Mesenchymal stem cell (in vitro differentiated cells and primary cell): ENCODE measurements at regions not wholly inside any gene's neighbourhood (a gene's known extent, or its start where the extent isn't known, plus 50 kb on each side); places are given as distances from the start of the nearest gene placed in this dataset.

Experiments used
- DNase-seq: peaks from one replicate; pipeline ENCODE4 v3.0.0-alpha.2; 2013
- H2AFZ ChIP-seq: one replicate; pipeline ENCODE4 v1.6.1; 2013; ENCODE audit warnings: low read depth, mild to moderate bottlenecking, control low read depth, inconsistent platforms, low read length, moderate library complexity
- H2AK5ac ChIP-seq: 2 replicates; pipeline ENCODE4 v1.6.1; 2013; ENCODE audit warnings: low read length, moderate library complexity, mild to moderate bottlenecking, inconsistent platforms; ENCODE audit not compliant: severe bottlenecking
- H2BK120ac ChIP-seq: one replicate; pipeline ENCODE4 v1.6.1; 2013; ENCODE audit warnings: low read depth, mild to moderate bottlenecking, inconsistent platforms, low read length, moderate library complexity
- H2BK12ac ChIP-seq, 2 experiments: one replicate each; pipeline ENCODE4 v1.6.1; 2013; ENCODE audit warnings: inconsistent platforms in 2 of 2, low read length in 2 of 2, mild to moderate bottlenecking in 2 of 2, moderate library complexity in 2 of 2, control low read depth in 1 of 2
- H2BK15ac ChIP-seq: one replicate; pipeline ENCODE4 v1.6.1; 2013; ENCODE audit warnings: mild to moderate bottlenecking, low read depth, inconsistent platforms; ENCODE audit not compliant: poor library complexity, severe bottlenecking
- H2BK5ac ChIP-seq: 2 replicates; pipeline ENCODE4 v1.6.1; 2013; ENCODE audit warnings: low read depth, mild to moderate bottlenecking, low read length, control low read depth, inconsistent platforms; ENCODE audit not compliant: poor library complexity, severe bottlenecking
- H3K14ac ChIP-seq, 2 experiments: one replicate each; pipeline ENCODE4 v1.6.1; 2013; ENCODE audit warnings: inconsistent platforms in 2 of 2, low read length in 2 of 2, control low read depth in 1 of 2, mild to moderate bottlenecking in 1 of 2, moderate library complexity in 1 of 2
- H3K18ac ChIP-seq, 2 experiments: one replicate each; pipeline ENCODE4 v1.6.1; 2013; ENCODE audit warnings: inconsistent platforms in 2 of 2, low read length in 2 of 2, control low read depth in 1 of 2, low read depth in 1 of 2, mild to moderate bottlenecking in 1 of 2
- H3K23ac ChIP-seq, 2 experiments: one replicate each; pipeline ENCODE4 v1.6.1; 2013; ENCODE audit warnings: inconsistent platforms in 2 of 2, low read length in 2 of 2, mild to moderate bottlenecking in 2 of 2, moderate library complexity in 2 of 2, control low read depth in 1 of 2
- H3K27ac ChIP-seq: 2 replicates; pipeline ENCODE4 v1.5.1; 2013; ENCODE audit warnings: mild to moderate bottlenecking, moderate library complexity, low read length, control low read depth, inconsistent platforms; ENCODE audit not compliant: poor library complexity, severe bottlenecking
- H3K27me3 ChIP-seq, 2 experiments: 2 replicates each; pipeline versions ENCODE4 v1.6.1 to v1.7.0; 2013; ENCODE audit warnings: low read length in 2 of 2, mild to moderate bottlenecking in 2 of 2, moderate library complexity in 2 of 2, control low read depth in 1 of 2, inconsistent platforms in 1 of 2; ENCODE audit not compliant: control insufficient read depth in 1 of 2, insufficient read depth in 1 of 2
- H3K36me3 ChIP-seq, 2 experiments: 2 replicates each; pipeline versions ENCODE4 v1.6.1 to v1.7.0; 2013; ENCODE audit warnings: low read length in 2 of 2, control low read depth in 1 of 2, inconsistent platforms in 1 of 2, low read depth in 1 of 2, mild to moderate bottlenecking in 1 of 2; ENCODE audit not compliant: insufficient read depth in 2 of 2, control insufficient read depth in 1 of 2
- H3K4ac ChIP-seq, 2 experiments: one replicate each; pipeline ENCODE4 v1.6.1; 2013; ENCODE audit warnings: inconsistent platforms in 2 of 2, low read length in 2 of 2, mild to moderate bottlenecking in 2 of 2, moderate library complexity in 2 of 2, control low read depth in 1 of 2, low read depth in 1 of 2
- H3K4me1 ChIP-seq: 2 replicates; pipeline ENCODE4 v1.6.1; 2013; ENCODE audit warnings: low read depth, low read length, control low read depth; ENCODE audit not compliant: control insufficient read depth, insufficient read depth
- H3K4me2 ChIP-seq: 2 replicates; pipeline ENCODE4 v1.6.1; 2013; ENCODE audit warnings: low read length, mild to moderate bottlenecking, inconsistent platforms; ENCODE audit not compliant: poor library complexity, severe bottlenecking
- H3K4me3 ChIP-seq, 2 experiments: 2 replicates each; pipeline versions ENCODE4 v1.5.1 to v1.7.0; 2013; ENCODE audit warnings: low read length in 2 of 2, mild to moderate bottlenecking in 2 of 2, control low read depth in 1 of 2, low read depth in 1 of 2; ENCODE audit not compliant: insufficient read depth in 1 of 2
- H3K79me1 ChIP-seq: replicated peaks from 2 replicates; pipeline ENCODE4 v1.6.1; 2013; ENCODE audit warnings: mild to moderate bottlenecking, control low read depth, low read length, inconsistent platforms; ENCODE audit not compliant: poor library complexity, severe bottlenecking
- H3K9ac ChIP-seq: 2 replicates; pipeline ENCODE4 v1.7.0; 2013; ENCODE audit warnings: mild to moderate bottlenecking, low read length, moderate library complexity
- H3K9me3 ChIP-seq: 2 replicates; pipeline ENCODE4 v1.7.0; 2013; ENCODE audit warnings: mild to moderate bottlenecking, low read length; ENCODE audit not compliant: control insufficient read depth
- H4K8ac ChIP-seq: one replicate; pipeline ENCODE4 v1.6.1; 2013; ENCODE audit warnings: inconsistent platforms, mild to moderate bottlenecking, low read length, moderate library complexity
- H4K91ac ChIP-seq: one replicate; pipeline ENCODE4 v1.6.1; 2013; ENCODE audit warnings: mild to moderate bottlenecking, low read length, inconsistent platforms
- WGBS: methylation state at CpG from one replicate; pipeline ENCODE4 v1.1.7; 2013; ENCODE audit warnings: mixed read lengths; 5-methylcytosine and 5-hydroxymethylcytosine counted together

DNA sequence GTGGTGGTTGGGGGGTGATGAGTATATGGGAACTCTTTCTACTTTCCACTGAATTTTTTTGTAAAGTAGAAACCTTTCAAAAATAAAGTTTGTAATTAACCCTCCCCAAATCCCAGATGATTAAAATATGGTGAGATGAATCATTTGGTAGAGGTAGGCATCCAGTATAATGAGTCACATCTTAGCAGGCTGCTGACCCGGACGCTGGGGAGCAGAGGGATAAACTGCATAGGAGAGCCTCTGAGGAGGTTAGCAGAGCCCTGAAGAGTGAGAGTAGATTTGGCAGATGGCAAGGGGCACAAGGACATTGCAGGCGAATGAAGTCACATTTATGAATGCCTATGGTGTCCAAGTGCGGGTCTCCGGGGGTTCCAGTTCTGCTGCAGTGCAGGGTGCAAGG, 293.8 kb downstream of the FGF9 start:
- Histone ChIP-seq H2BK5ac (no peak overlapping the region), H3K79me1 (no peaks in the 10 kb centered on the region), H2AK5ac (no peak overlapping the region), H3K36me3 (no peaks in the 10 kb centered on the region), H3K27me3 (no peaks in the 10 kb centered on the region), H3K4me3 (no peak overlapping the region), H2AFZ (no peak overlapping the region), H3K18ac (no peak overlapping the region), H3K23ac (no peak overlapping the region), H4K91ac (no peak overlapping the region), H3K9me3 (no peaks in the 10 kb centered on the region), H3K14ac (no peak overlapping the region), H2BK15ac (no peak overlapping the region), H2BK12ac (no peak overlapping the region), H3K4me2 (no peak overlapping the region), H3K9ac (no peak overlapping the region), H3K4ac (no peak overlapping the region), H2BK120ac (no peak overlapping the region), H3K27ac (no peak overlapping the region), H3K4me1 (no peaks in the 10 kb centered on the region), H4K8ac (no peak overlapping the region)
- no peak for DNase-seq
- 78% methylated on average over 4 of the region's 5 CpGs for WGBS

DNA sequence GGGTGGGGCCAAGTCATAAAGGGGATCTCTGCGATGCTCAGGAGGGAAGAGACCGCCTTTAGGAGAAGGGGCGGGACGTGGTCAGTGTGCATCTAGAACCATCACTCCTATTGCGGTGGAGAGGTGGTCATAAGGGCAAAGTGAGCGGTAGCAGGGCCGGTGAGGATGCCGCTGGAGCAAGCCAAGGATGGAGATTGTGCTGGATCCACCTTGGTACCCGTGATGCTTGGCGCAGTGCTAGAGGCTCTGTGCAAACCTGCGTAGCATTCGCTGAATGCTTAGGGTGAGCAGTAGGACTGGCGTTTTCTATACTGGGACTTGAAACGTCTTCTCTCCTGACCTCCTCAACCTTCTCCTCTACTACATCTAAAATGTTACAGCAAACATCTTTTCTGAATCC, 294.2 kb downstream of the FGF9 start:
- no peak overlapping the region for H3K23ac ChIP-seq
- H3K4me2 ChIP-seq: no peak overlapping the region
- no peak overlapping the region for H3K18ac ChIP-seq
- H2BK120ac ChIP-seq: no peak overlapping the region
- H3K4me3 ChIP-seq: no peak overlapping the region
- H4K91ac ChIP-seq: no peak overlapping the region
- H3K4ac ChIP-seq: no peak overlapping the region
- no peak overlapping the region for H2BK15ac ChIP-seq
- no peaks in the 10 kb centered on the region for H3K4me1 ChIP-seq
- H3K79me1 ChIP-seq: no peaks in the 10 kb centered on the region
- no peak overlapping the region for H2AK5ac ChIP-seq
- H3K9ac ChIP-seq: no peak overlapping the region
- H3K36me3 ChIP-seq: no peaks in the 10 kb centered on the region
- H2BK5ac ChIP-seq: no peak overlapping the region
- DNase-seq: no peak
- no peak overlapping the region for H2AFZ ChIP-seq
- WGBS: 89% methylated on average over 14 of the region's 14 CpGs
- H3K9me3 ChIP-seq: no peaks in the 10 kb centered on the region
- no peak overlapping the region for H2BK12ac ChIP-seq
- no peak overlapping the region for H3K27ac ChIP-seq
- H3K14ac ChIP-seq: peak overlapping the region in 1 of 2 experiments; percentile 2
- H4K8ac ChIP-seq: no peak overlapping the region
- no peaks in the 10 kb centered on the region for H3K27me3 ChIP-seq

DNA sequence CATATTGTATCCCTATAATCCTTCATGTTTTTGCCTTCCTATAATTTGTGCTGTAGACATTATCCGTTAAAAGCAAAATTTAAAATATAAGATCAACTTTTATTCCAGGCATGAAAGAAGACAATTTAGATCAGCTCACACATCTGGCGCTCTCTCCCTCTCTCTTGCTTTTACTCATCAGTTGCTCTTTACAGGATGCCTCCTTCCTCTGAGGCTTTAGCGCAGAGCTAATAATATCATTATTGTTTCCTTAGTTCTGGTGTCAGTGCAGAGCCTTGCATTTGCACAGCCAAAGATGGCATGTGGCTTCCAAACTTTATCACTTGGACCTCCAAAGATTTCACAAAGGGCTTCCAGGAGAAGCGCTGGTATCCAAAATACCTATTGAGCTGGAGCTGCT, 295.1 kb downstream of the FGF9 start:
- Histone ChIP-seq H3K4me2 (no peak overlapping the region), H2AK5ac (no peak overlapping the region), H3K14ac (no peak overlapping the region), H4K8ac (no peak overlapping the region), H3K23ac (no peak overlapping the region), H2BK5ac (no peak overlapping the region), H3K4ac (no peak overlapping the region), H2BK120ac (no peak overlapping the region), H4K91ac (no peak overlapping the region), H3K18ac (no peak overlapping the region), H3K79me1 (no peaks in the 10 kb centered on the region), H3K9ac (no peak overlapping the region), H3K4me1 (no peaks in the 10 kb centered on the region), H3K9me3 (no peaks in the 10 kb centered on the region), H2AFZ (no peak overlapping the region), H2BK12ac (no peak overlapping the region), H3K36me3 (no peaks in the 10 kb centered on the region), H3K27ac (no peak overlapping the region), H3K27me3 (no peaks in the 10 kb centered on the region), H3K4me3 (no peak overlapping the region), H2BK15ac (no peak overlapping the region)
- WGBS: 86% methylated on average over 4 of the region's 4 CpGs
- no peak for DNase-seq

DNA sequence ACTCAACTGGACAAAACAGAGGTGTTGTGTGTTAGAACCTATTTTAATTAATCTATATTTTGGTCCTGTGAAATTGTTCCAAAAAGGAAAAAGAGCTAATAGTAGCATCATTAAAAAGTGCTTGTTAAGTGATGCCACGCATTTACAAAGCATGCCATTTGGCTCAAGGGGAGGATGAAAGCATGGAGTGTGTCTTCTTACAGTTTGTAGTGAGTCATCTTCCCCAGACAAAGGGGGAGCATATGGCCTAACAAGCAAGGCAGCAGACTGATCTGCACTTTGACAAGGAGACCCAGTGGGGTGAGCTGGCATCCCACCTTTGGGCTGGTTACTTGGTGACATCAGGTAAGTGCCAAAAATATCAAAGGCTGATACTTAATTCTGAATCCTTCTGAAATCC, 297.0 kb downstream of the FGF9 start:
- Histone ChIP-seq H3K36me3 (no peaks in the 10 kb centered on the region), H3K27ac (no peak overlapping the region), H3K18ac (no peak overlapping the region), H4K91ac (no peak overlapping the region), H2BK120ac (no peak overlapping the region), H2AFZ (no peak overlapping the region), H3K4me2 (no peak overlapping the region), H2AK5ac (no peak overlapping the region), H3K4me1 (no peaks in the 10 kb centered on the region), H3K23ac (no peak overlapping the region), H3K4me3 (no peak overlapping the region), H3K9ac (no peak overlapping the region), H4K8ac (no peak overlapping the region), H2BK15ac (no peak overlapping the region), H3K27me3 (no peaks in the 10 kb centered on the region), H2BK5ac (no peak overlapping the region), H3K14ac (no peak overlapping the region), H2BK12ac (no peak overlapping the region), H3K79me1 (no peaks in the 10 kb centered on the region), H3K9me3 (no peaks in the 10 kb centered on the region), H3K4ac (no peak overlapping the region)
- DNase-seq: no peak
- WGBS: 64% methylated on average over 1 of the region's 1 CpG
